ENCODE measurements at regions not wholly inside any gene's neighbourhood (a gene's known extent, or its start where the extent isn't known, plus 50 kb on each side); places are given as distances from the start of the nearest gene placed in this dataset.

DNA sequence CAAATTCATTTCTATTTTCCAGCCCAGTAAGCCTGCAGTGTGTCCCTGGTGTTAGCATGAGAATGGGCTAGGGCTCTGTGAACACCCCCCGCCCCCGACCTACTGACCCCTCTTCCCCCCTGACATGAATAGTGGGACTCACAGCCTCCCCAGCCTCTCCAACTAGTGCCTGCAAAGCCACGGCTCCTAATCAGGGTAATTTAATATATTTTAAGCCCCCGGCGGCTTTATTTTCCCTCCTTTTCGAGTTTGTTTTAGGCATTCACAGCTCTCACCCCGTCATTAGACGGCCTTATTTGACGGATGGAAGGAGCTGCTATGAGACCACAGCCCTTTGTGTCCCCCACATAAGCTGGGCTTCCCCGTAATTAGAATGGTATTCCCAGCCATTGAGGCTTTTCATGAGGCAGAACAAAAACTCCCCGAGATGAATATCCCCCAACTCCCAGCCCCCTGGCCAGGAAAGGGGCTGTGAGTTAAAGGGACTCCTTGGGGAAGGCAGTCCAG is 78.3 kb upstream of the POLG start:
- TF ChIP-seq, protein P1, sequence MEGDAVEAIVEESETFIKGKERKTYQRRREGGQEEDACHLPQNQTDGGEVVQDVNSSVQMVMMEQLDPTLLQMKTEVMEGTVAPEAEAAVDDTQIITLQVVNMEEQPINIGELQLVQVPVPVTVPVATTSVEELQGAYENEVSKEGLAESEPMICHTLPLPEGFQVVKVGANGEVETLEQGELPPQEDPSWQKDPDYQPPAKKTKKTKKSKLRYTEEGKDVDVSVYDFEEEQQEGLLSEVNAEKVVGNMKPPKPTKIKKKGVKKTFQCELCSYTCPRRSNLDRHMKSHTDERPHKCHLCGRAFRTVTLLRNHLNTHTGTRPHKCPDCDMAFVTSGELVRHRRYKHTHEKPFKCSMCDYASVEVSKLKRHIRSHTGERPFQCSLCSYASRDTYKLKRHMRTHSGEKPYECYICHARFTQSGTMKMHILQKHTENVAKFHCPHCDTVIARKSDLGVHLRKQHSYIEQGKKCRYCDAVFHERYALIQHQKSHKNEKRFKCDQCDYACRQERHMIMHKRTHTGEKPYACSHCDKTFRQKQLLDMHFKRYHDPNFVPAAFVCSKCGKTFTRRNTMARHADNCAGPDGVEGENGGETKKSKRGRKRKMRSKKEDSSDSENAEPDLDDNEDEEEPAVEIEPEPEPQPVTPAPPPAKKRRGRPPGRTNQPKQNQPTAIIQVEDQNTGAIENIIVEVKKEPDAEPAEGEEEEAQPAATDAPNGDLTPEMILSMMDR (IDR thresholded peaks at IDR 0.05), result no peak
- TF ChIP-seq POLR2A (IDR thresholded peaks at IDR 0.05), result no peak

Measured in uterus (tissue), 2 donors.